ENCODE measurements at regions not wholly inside any gene's neighbourhood (a gene's known extent, or its start where the extent isn't known, plus 50 kb on each side); places are given as distances from the start of the nearest gene placed in this dataset.
"Not testable (repeated sequence)": the region's sequence is repeated elsewhere in the genome, so short reads cannot be mapped to it uniquely, and the experiment has no call there.

DNA sequence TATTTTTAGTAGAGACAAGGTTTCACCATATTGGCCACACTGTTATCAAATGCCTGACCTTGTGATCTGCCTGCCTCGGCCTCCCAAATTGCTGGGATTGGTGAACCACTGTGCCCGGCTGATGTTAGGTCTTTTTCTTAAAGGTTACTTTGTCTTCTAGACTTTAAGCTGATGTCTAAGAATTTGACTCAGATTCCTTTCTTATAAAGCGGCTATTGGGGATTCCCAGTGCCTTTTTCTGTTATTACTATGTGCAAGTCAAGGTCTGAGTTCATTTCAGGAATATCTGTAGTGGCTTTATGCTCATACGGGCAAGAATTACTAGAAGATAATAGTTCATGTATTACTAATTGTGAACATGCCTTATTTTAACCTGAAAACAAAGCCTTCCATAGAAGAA lies 102.8 kb downstream of the LAT start:
- DNase-seq: not testable (repeated sequence)

- DNase-seq: peak; percentile 51
Observed at GRCh38 chr16:29081829-29082639, 97.2 kb downstream of the LAT start.

- DNase-seq: peak; percentile 57
Observed at GRCh38 chr16:29074554-29075402, 89.9 kb downstream of the LAT start.

- not testable (repeated sequence) for DNase-seq
Observed at GRCh38 chr16:29062235-29062634, 77.4 kb downstream of the LAT start.

DNA sequence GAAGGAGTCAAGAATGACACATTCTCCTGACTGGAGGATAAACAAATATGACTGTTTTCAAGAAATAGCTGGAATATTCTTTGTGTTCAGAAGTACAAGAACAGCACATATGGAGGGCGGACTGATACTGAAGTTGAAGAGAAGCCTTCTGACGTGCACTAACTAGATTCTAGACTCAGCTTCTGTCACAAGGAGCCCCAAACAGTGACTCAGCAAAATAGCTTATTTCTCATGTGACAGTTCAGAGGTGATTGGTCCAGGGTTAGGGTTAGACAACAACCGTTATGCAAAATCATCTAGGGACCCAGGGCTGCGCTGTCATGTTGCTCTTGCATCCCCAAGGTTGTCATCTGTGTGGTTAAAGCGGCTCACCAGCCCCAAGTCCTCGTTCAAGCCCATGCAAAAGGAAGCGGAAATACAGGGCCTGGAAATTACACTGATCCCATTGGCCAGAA lies 76.6 kb downstream of the LAT start:
- not testable (repeated sequence) for DNase-seq

GRCh38 chr16:29060022-29060810 lies 75.4 kb downstream of the LAT start:
- DNase-seq: not testable (repeated sequence)

GRCh38 chr16:29059575-29059974 lies 74.7 kb downstream of the LAT start:
- not testable (repeated sequence) for DNase-seq
